ENCODE measurements at regions not wholly inside any gene's neighbourhood (a gene's known extent, or its start where the extent isn't known, plus 50 kb on each side); places are given as distances from the start of the nearest gene placed in this dataset.

DNA sequence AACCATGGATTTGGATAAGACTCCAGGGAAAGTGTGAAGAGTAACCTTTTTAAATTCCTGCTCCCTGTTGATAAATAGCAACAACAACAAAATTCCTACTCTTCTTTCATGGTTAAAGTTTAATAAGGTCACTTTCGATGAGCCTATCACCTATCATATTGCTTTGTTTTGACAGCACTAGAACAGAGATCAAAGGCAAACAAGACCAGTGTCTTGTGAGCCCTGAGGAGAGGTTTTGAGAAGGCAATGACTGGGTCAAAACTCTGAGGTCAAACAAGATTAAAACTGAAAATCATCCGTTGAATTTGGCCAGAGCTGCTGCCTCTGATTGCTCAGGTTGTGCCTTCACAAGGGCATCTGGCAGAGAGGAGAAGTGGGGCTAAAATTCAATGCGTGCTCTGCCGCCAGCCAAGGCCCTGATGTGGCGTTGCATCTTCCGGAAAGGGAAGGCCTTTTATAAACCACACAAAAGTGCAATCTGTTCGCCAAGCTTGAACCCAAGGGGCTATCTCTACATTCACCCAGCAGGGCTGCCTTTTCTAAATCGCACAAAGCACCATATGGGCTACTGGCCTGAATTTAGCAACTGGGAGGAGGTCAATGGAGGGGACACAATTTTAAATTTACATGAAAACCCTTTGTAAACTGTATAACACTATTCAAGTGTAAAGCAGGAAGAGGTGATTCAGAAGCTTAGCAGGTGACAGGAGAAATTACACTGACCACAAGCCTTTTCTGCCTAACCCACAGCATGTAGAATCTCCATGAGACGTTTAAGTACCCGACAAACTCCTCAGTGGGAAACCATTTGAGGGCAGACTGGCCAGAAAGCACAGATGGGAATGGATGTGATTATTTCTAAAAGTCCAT is 140.8 kb downstream of the DAD1 start:
- no peak for TF ChIP-seq TAF1 (IDR thresholded peaks at IDR 0.05; ENCODE audit: borderline replicate concordance, insufficient read depth, low read length)
- TF ChIP-seq, protein P1, sequence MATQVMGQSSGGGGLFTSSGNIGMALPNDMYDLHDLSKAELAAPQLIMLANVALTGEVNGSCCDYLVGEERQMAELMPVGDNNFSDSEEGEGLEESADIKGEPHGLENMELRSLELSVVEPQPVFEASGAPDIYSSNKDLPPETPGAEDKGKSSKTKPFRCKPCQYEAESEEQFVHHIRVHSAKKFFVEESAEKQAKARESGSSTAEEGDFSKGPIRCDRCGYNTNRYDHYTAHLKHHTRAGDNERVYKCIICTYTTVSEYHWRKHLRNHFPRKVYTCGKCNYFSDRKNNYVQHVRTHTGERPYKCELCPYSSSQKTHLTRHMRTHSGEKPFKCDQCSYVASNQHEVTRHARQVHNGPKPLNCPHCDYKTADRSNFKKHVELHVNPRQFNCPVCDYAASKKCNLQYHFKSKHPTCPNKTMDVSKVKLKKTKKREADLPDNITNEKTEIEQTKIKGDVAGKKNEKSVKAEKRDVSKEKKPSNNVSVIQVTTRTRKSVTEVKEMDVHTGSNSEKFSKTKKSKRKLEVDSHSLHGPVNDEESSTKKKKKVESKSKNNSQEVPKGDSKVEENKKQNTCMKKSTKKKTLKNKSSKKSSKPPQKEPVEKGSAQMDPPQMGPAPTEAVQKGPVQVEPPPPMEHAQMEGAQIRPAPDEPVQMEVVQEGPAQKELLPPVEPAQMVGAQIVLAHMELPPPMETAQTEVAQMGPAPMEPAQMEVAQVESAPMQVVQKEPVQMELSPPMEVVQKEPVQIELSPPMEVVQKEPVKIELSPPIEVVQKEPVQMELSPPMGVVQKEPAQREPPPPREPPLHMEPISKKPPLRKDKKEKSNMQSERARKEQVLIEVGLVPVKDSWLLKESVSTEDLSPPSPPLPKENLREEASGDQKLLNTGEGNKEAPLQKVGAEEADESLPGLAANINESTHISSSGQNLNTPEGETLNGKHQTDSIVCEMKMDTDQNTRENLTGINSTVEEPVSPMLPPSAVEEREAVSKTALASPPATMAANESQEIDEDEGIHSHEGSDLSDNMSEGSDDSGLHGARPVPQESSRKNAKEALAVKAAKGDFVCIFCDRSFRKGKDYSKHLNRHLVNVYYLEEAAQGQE (IDR thresholded peaks at IDR 0.05; ENCODE audit: insufficient read depth in 1 of 2, low read depth in 2 of 2, low read length in 2 of 2), result no peak
- no peak for TF ChIP-seq POLR2AphosphoS5 (IDR thresholded peaks at IDR 0.05; ENCODE audit: low read depth, low read length)
- no peak for TF ChIP-seq FOXP2 (optimal IDR thresholded peaks at IDR 0.05; ENCODE audit: borderline replicate concordance, extremely low read depth, extremely low read length, insufficient read depth)
- TF ChIP-seq SIN3A (IDR thresholded peaks at IDR 0.05; ENCODE audit: borderline replicate concordance, insufficient read depth, low read length), result no peak

GRCh38 chr14:22438742-22439141 is 150.3 kb downstream of the DAD1 start:
- TF ChIP-seq SIN3A (IDR thresholded peaks at IDR 0.05; ENCODE audit: borderline replicate concordance, insufficient read depth, low read length) (no peak), FOXP2 (optimal IDR thresholded peaks at IDR 0.05; ENCODE audit: borderline replicate concordance, extremely low read depth, extremely low read length, insufficient read depth) (no peak), TAF1 (IDR thresholded peaks at IDR 0.05; ENCODE audit: borderline replicate concordance, insufficient read depth, low read length) (no peak), POLR2AphosphoS5 (IDR thresholded peaks at IDR 0.05; ENCODE audit: low read depth, low read length) (no peak)
- TF ChIP-seq, protein P1 (IDR thresholded peaks at IDR 0.05; ENCODE audit: insufficient read depth in 1 of 2, low read depth in 2 of 2, low read length in 2 of 2), result no peak

- TF ChIP-seq FOXP2 (optimal IDR thresholded peaks at IDR 0.05; ENCODE audit: borderline replicate concordance, extremely low read depth, extremely low read length, insufficient read depth) (no peak), SIN3A (IDR thresholded peaks at IDR 0.05; ENCODE audit: borderline replicate concordance, insufficient read depth, low read length) (no peak), POLR2AphosphoS5 (IDR thresholded peaks at IDR 0.05; ENCODE audit: low read depth, low read length) (no peak), TAF1 (IDR thresholded peaks at IDR 0.05; ENCODE audit: borderline replicate concordance, insufficient read depth, low read length) (no peak)
- TF ChIP-seq, protein P1 (IDR thresholded peaks at IDR 0.05; ENCODE audit: insufficient read depth in 1 of 2, low read depth in 2 of 2, low read length in 2 of 2), result no peak
These were observed 154.0 kb downstream of the DAD1 start for GRCh38 chr14:22434901-22435550.

- no peak for TF ChIP-seq TAF1 (IDR thresholded peaks at IDR 0.05; ENCODE audit: borderline replicate concordance, insufficient read depth, low read length)
- no peak for TF ChIP-seq POLR2AphosphoS5 (IDR thresholded peaks at IDR 0.05; ENCODE audit: low read depth, low read length)
- TF ChIP-seq SIN3A (IDR thresholded peaks at IDR 0.05; ENCODE audit: borderline replicate concordance, insufficient read depth, low read length), result no peak
- TF ChIP-seq, protein P1 (IDR thresholded peaks at IDR 0.05; ENCODE audit: insufficient read depth in 1 of 2, low read depth in 2 of 2, low read length in 2 of 2), result no peak
- no peak for TF ChIP-seq FOXP2 (optimal IDR thresholded peaks at IDR 0.05; ENCODE audit: borderline replicate concordance, extremely low read depth, extremely low read length, insufficient read depth)
These were observed 155.0 kb downstream of the DAD1 start for GRCh38 chr14:22434030-22434429.

Data from PFSK-1 (cell line).